PC-9 (cell line): ENCODE measurements at regions not wholly inside any gene's neighbourhood (a gene's known extent, or its start where the extent isn't known, plus 50 kb on each side); places are given as distances from the start of the nearest gene placed in this dataset.

Experiments used
- BruUV-seq: library from RNA; stranded (reverse); fragments of 400-500 nt; replicated peaks from 2 replicates; lab custom pipeline; 2021; lab: Mats Ljungman, UMichigan
- CTCF ChIA-PET: fragments of 300-600 bp; sonication (Branson Sonifier 250); formaldehyde crosslinking; loops from one replicate; lab custom pipeline; 2022; ENCODE audit warnings: antibody characterized with exemption; lab: Charles Lee
- POLR2A ChIA-PET: fragments of 300-600 bp; sonication (Branson Sonifier 250); formaldehyde crosslinking; loops from one replicate; lab custom pipeline; 2022; ENCODE audit warnings: antibody characterized with exemption; ENCODE audit not compliant: unreplicated experiment; lab: Charles Lee
- DNase-seq, 2 experiments: peaks; one replicate each; pipeline versions ENCODE4 v3.0.0 to v3.0.0-alpha.2; 2015 to 2022; ENCODE audit warnings: mixed read lengths in 1 of 2
- H2AFZ ChIP-seq: fragments of 200-600 bp; sonication (generic); 2 replicates; pipeline ENCODE4 v1.8.1; 2017; ENCODE audit warnings: antibody characterized with exemption
- H3F3A ChIP-seq: fragments of 200-600 bp; sonication (generic); 2 replicates; pipeline ENCODE4 v1.8.1; 2017; ENCODE audit warnings: antibody characterized with exemption, mild to moderate bottlenecking, low read depth; ENCODE audit not compliant: insufficient read depth
- H3K27ac ChIP-seq: fragments of 200-600 bp; sonication (generic); 2 replicates; pipeline ENCODE4 v1.6.1; 2016; ENCODE audit warnings: mixed run types
- H3K27me3 ChIP-seq: fragments of 200-600 bp; sonication (generic); 2 replicates; pipeline ENCODE4 v1.6.1; 2016; ENCODE audit warnings: low read depth, mixed run types; ENCODE audit not compliant: insufficient read depth
- H3K36me3 ChIP-seq: fragments of 200-600 bp; sonication (generic); 2 replicates; pipeline ENCODE4 v1.6.1; 2016; ENCODE audit warnings: low read depth, mixed run types
- H3K4me1 ChIP-seq: fragments of 200-600 bp; sonication (generic); replicated peaks from 2 replicates; pipeline ENCODE4 v1.6.1; 2016; ENCODE audit warnings: mixed run types; ENCODE audit not compliant: insufficient read depth
- H3K4me2 ChIP-seq: fragments of 200-600 bp; sonication (generic); 2 replicates; pipeline ENCODE4 v1.6.1; 2017; ENCODE audit warnings: mixed run types
- H3K4me3 ChIP-seq: fragments of 200-600 bp; sonication (generic); 2 replicates; pipeline ENCODE4 v1.6.1; 2016; ENCODE audit warnings: mixed run types
- H3K79me2 ChIP-seq: fragments of 200-600 bp; sonication (generic); 2 replicates; pipeline ENCODE4 v1.6.1; 2017; ENCODE audit warnings: low read depth, mixed run types
- H3K9me2 ChIP-seq: fragments of 200-600 bp; sonication (generic); 2 replicates; pipeline ENCODE4 v1.8.1; 2017; ENCODE audit warnings: mild to moderate bottlenecking; ENCODE audit not compliant: insufficient read depth
- H3K9me3 ChIP-seq: fragments of 200-600 bp; sonication (generic); 2 replicates; pipeline ENCODE4 v1.8.1; 2016; ENCODE audit warnings: low read depth; ENCODE audit not compliant: insufficient read depth
- H4K20me1 ChIP-seq: fragments of 200-600 bp; sonication (generic); 2 replicates; pipeline ENCODE4 v1.8.1; 2017; ENCODE audit not compliant: insufficient read depth
- CTCF ChIP-seq: fragments of 200-600 bp; sonication (generic); conservative IDR thresholded peaks from 2 replicates; pipeline ENCODE4 v1.6.1; 2017; ENCODE audit warnings: mixed run types, antibody characterized with exemption, mild to moderate bottlenecking, moderate library complexity
- EZH2 ChIP-seq: fragments of 200-600 bp; sonication (generic); IDR thresholded peaks from 2 replicates; pipeline ENCODE4 v1.8.0; 2017; ENCODE audit warnings: antibody characterized with exemption, low read depth
- intact Hi-C: fragments of 100-400 bp; cut with micrococcal nuclease; formaldehyde crosslinking; loops from one replicate; pipeline ENCODE4 v1.10.0; 2022; ENCODE audit not compliant: unreplicated experiment

DNA sequence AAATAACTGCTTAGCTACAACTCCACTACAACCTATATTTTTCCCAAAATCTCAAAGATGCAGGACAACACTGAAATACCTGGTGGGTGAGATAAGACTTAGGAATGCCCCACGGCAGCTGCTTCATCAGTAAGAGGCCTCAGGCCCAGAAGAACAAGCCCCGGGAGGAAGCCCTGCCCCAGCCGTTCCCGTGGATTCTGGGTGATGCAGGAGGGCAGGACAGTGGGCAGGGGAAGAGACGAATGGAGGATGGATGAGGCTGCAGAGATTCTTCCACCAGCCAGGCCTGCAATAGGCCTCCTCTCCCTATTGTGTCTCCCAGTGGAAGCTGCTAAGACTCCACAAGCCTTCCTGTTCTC is 197.9 kb upstream of the HDAC4 start:
- no peak for TF ChIP-seq CTCF
- no peak for TF ChIP-seq EZH2
- Histone ChIP-seq H3F3A (no peaks in the 10 kb centered on the region), H4K20me1 (no peaks in the 10 kb centered on the region), H3K4me2 (no peak overlapping the region), H3K9me2 (no peaks in the 10 kb centered on the region), H3K79me2 (no peaks in the 10 kb centered on the region), H3K27me3 (peaks cover 100% of the 10 kb centered on the region), H3K9me3 (no peaks in the 10 kb centered on the region), H3K27ac (no peak overlapping the region), H3K36me3 (no peaks in the 10 kb centered on the region), H3K4me1 (no peaks in the 10 kb centered on the region), H2AFZ (no peak overlapping the region), H3K4me3 (no peak overlapping the region)
- ChIA-PET CTCF (no interaction called here), POLR2A (no interaction called here)
- BruUV-seq: no TSS peak
- no peak for DNase-seq
- intact Hi-C loops: no loop called here

DNA sequence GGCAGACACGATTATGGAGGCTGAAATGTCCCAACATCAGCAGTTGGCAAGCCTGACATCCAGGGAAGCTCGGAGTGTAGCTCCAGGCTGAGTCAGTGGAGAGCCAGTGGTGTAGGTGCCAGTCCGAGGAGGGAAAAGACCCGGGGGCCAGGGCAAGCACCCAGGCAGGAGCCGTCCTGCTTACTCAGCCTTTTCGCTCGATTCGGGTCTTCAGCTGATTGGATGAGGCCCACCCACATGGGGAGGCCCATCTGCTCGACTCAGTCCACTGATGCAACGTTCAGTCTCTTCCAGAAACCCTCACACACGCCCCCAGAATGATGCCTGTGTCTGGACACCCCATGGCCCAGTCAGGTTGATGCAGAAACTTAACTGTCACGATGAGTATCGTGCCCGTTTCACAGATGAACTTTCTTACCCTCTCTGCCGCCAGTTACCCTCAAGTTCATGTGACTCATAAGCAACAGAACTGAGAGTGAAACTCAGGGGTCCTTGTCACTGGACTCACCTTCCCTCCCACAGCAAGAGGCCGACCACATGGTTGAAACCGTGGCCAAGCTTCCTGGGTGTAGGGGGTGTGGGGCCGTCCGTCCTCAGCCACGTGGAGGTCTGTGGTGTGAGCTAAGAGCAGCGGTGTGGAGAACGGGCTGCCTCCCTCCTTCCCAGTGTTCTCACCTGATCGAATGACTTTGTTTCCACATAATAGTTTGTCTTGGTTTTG is 197.4 kb upstream of the HDAC4 start:
- Histone ChIP-seq H3K4me1 (no peaks in the 10 kb centered on the region), H4K20me1 (no peaks in the 10 kb centered on the region), H3K9me3 (no peaks in the 10 kb centered on the region), H2AFZ (no peak overlapping the region), H3F3A (no peaks in the 10 kb centered on the region), H3K4me2 (no peak overlapping the region), H3K4me3 (no peak overlapping the region), H3K36me3 (no peaks in the 10 kb centered on the region), H3K27ac (no peak overlapping the region), H3K9me2 (no peaks in the 10 kb centered on the region), H3K79me2 (no peaks in the 10 kb centered on the region), H3K27me3 (peaks cover 95% of the 10 kb centered on the region)
- intact Hi-C loops: no loop called here
- no TSS peak for BruUV-seq
- no peak for TF ChIP-seq CTCF
- TF ChIP-seq EZH2: no peak
- no peak for DNase-seq
- ChIA-PET POLR2A (no interaction called here), CTCF (no interaction called here)

DNA sequence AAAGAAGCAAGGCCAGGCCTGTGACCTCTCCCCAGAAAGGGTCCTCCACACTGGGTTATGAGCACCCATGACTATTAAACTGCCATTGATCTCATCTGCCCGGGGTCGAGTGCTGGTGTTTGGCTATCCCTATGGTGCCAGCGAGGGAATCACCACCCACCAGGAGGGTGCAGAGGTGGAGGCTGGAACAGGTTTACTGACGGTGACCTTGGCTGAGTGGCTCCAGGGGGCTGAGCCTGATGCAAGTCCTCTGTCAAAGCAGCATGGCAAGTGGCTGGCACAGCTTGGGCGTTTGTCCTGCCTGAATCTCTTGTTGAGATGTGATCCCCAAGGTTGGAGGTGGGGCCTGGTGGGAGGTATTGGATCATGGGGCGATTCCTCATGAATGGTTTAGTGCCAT is 196.4 kb upstream of the HDAC4 start:
- Histone ChIP-seq H3K9me3 (no peaks in the 10 kb centered on the region), H3K79me2 (no peaks in the 10 kb centered on the region), H3K27me3 (peaks cover 90% of the 10 kb centered on the region), H4K20me1 (no peaks in the 10 kb centered on the region), H3K4me3 (no peak overlapping the region), H3K4me1 (no peaks in the 10 kb centered on the region), H3K27ac (no peak overlapping the region), H3K4me2 (no peak overlapping the region), H3K9me2 (no peaks in the 10 kb centered on the region), H2AFZ (no peak overlapping the region), H3K36me3 (no peaks in the 10 kb centered on the region), H3F3A (no peaks in the 10 kb centered on the region)
- TF ChIP-seq EZH2: no peak
- ChIA-PET POLR2A (no interaction called here), CTCF (no interaction called here)
- DNase-seq: no peak
- BruUV-seq: no TSS peak
- intact Hi-C loops: no loop called here

GRCh38 chr2:239596792-239597191 is 196.0 kb upstream of the HDAC4 start:
- Histone ChIP-seq H3K4me1 (no peaks in the 10 kb centered on the region), H3K27me3 (peaks cover 90% of the 10 kb centered on the region), H2AFZ (no peak overlapping the region), H3K9me2 (no peaks in the 10 kb centered on the region), H4K20me1 (no peaks in the 10 kb centered on the region), H3K79me2 (no peaks in the 10 kb centered on the region), H3K4me2 (no peak overlapping the region), H3K4me3 (no peak overlapping the region), H3K36me3 (no peaks in the 10 kb centered on the region), H3K27ac (no peak overlapping the region), H3K9me3 (no peaks in the 10 kb centered on the region), H3F3A (no peaks in the 10 kb centered on the region)
- TF ChIP-seq EZH2 (peak; percentile 85), CTCF (no peak)
- intact Hi-C loops: no loop called here
- no TSS peak for BruUV-seq
- POLR2A ChIA-PET: no interaction called here
- CTCF ChIA-PET: no interaction called here
- DNase-seq: no peak
